Spleen (tissue), 7 donors: ENCODE measurements at regions not wholly inside any gene's neighbourhood (a gene's known extent, or its start where the extent isn't known, plus 50 kb on each side); places are given as distances from the start of the nearest gene placed in this dataset.

Experiments used
- POLR2A ChIP-seq, 3 donors: fragments of 450-650 bp; IDR thresholded peaks; one replicate each; pipeline ENCODE4 v1.5.1; 2017; ENCODE audit warnings: antibody characterized with exemption in 3 of 3, mild to moderate bottlenecking in 1 of 3
- POLR2AphosphoS5 ChIP-seq, 3 donors: sonication (generic); formaldehyde crosslinking; IDR thresholded peaks; one replicate each; pipeline ENCODE4 v1.5.1; 2017; ENCODE audit warnings: antibody characterized with exemption in 3 of 3
- TF ChIP-seq, protein P1 (sequence below), 11 experiments: fragments of 200-600 bp in 7 of 11; fragments of 450-650 bp in 4 of 11; sonication (generic) in 4 of 11; IDR thresholded peaks in 8 of 11; conservative IDR thresholded peaks in 3 of 11; 1 replicate in 7 of 11; 2 replicates in 4 of 11; pipeline versions ENCODE4 v1.4.0 to v1.8.0; 2016 to 2021; ENCODE audit warnings: antibody characterized with exemption in 11 of 11, inconsistent platforms in 4 of 11, mild to moderate bottlenecking in 1 of 11
- donor health status: DM: no; HTN: no; CAD: no; lungs with moderate emphysema.
- donor health status: DM: no; HTN: no; CAD: no.
- donor health status: DM: no; HTN: no; CAD: no.

DNA sequence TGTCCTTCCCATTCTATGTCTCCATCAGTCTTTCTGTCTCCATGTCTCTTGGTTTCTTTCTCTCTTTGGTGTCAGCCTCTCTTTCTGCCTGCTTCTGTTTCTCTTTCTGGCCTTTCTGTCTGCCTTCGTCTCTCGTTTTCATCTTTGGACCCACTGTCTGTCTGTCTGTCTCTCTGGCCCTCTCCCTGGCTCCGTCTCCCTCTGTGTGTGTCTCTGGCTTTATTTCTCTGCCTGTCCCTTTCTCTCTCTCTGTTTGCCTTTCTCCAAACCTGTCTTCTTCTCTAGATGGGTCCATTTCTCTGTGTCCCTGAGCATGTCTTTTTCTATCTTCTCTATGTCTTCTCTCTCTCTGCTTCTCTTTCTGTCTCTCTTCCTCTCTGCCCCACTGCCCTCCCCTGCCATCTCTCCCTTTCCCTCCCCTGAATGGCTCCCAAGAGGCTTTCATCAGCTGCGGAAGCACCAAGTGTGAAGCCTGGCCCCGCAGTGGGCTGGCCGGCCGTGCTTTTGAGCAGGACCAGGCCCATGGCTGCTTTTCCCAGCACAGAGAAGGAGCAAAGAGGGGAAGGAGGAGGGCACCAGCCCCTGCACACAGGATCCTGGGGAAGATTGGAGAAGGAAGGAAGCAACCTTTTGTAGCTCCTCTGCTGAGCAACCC lies 57.4 kb downstream of the PJA1 start:
- TF ChIP-seq, protein P1, sequence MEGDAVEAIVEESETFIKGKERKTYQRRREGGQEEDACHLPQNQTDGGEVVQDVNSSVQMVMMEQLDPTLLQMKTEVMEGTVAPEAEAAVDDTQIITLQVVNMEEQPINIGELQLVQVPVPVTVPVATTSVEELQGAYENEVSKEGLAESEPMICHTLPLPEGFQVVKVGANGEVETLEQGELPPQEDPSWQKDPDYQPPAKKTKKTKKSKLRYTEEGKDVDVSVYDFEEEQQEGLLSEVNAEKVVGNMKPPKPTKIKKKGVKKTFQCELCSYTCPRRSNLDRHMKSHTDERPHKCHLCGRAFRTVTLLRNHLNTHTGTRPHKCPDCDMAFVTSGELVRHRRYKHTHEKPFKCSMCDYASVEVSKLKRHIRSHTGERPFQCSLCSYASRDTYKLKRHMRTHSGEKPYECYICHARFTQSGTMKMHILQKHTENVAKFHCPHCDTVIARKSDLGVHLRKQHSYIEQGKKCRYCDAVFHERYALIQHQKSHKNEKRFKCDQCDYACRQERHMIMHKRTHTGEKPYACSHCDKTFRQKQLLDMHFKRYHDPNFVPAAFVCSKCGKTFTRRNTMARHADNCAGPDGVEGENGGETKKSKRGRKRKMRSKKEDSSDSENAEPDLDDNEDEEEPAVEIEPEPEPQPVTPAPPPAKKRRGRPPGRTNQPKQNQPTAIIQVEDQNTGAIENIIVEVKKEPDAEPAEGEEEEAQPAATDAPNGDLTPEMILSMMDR (IDR thresholded peaks at IDR 0.05 in 8 of 11, conservative IDR thresholded peaks at IDR 0.05 in 3 of 11) = no peak
- no peak for TF ChIP-seq POLR2A (IDR thresholded peaks at IDR 0.05)
- no peak for TF ChIP-seq POLR2AphosphoS5 (IDR thresholded peaks at IDR 0.05)
